ENCODE measurements at regions not wholly inside any gene's neighbourhood (a gene's known extent, or its start where the extent isn't known, plus 50 kb on each side); places are given as distances from the start of the nearest gene placed in this dataset.

DNA sequence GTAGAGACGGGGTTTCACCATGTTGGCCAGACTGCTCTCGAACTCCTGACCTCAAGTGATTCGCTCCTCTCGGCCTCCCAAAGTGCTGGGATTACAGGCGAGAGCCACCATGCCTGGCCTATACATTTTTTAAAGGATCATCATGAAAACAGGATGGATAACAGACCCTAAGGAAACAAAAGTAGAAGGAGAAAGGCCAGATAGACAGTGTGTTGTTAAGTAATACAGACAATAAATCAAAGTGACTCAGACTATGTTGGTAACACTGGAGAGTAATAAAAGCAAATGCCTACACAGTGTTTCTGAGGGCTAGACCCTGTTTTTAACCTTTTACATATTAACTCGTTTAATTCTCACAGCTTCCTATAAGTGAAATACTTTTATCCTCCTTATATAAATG lies 133.8 kb upstream of the MCTP2 start:
- no peaks in the 10 kb centered on the region for H3K9me3 ChIP-seq (ENCODE audit: control insufficient read depth, low read length)
- H3K4me1 ChIP-seq (ENCODE audit: control insufficient read depth, insufficient read depth, low read length), result no peaks in the 10 kb centered on the region
- H3K36me3 ChIP-seq (ENCODE audit: control insufficient read depth, insufficient read depth, low read length), result no peaks in the 10 kb centered on the region
- H3K9ac ChIP-seq (ENCODE audit: low read length), result no peak overlapping the region
- H3K27me3 ChIP-seq (ENCODE audit: control insufficient read depth, insufficient read depth, low read length), result no peaks in the 10 kb centered on the region
- no peak overlapping the region for H3K4me3 ChIP-seq (ENCODE audit: low read length)

DNA sequence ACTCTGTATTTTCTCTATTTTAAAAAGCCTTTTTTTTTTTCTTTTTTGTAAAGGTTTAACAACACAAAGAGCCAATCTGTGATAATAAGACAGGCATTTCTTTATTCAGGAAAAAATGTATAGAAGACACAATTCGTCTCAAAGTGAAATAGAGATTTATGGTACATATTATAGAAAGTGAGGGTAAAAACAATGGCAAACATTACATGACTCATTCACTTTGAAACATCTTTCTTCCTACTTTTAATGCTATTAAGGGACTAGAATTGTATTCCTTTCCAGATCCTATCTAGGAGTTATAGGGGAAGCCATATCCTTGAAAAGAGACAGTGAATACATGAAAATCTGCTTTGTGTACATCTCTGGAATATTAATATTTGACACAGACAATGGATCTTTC lies 137.1 kb upstream of the MCTP2 start:
- H3K27me3 ChIP-seq (ENCODE audit: control insufficient read depth, insufficient read depth, low read length), result no peaks in the 10 kb centered on the region
- no peaks in the 10 kb centered on the region for H3K4me1 ChIP-seq (ENCODE audit: control insufficient read depth, insufficient read depth, low read length)

DNA sequence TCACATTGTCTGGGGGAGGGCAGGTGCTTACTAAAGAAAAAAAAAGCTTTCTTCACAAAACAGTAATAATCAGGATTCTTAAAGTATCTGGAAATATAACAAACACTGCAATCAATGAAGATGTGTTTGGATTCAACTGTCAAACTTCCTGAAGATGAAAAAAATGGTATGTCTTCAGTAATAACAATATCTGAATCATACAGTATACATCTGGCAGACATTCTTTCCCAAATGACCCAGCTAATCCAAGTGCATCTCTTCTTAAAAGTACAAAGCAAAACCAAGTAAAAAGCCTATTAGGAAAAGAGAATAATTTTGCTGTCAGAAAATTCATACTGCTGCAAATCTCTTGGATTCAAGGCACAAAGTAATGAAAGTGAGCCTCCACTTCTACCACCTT lies 145.0 kb upstream of the MCTP2 start:
- Histone ChIP-seq H3K9ac (ENCODE audit: low read length) (no peak overlapping the region), H3K36me3 (ENCODE audit: control insufficient read depth, insufficient read depth, low read length) (no peaks in the 10 kb centered on the region), H3K4me1 (ENCODE audit: control insufficient read depth, insufficient read depth, low read length) (no peaks in the 10 kb centered on the region), H3K27me3 (ENCODE audit: control insufficient read depth, insufficient read depth, low read length) (no peaks in the 10 kb centered on the region), H3K4me3 (ENCODE audit: low read length) (no peak overlapping the region), H3K9me3 (ENCODE audit: control insufficient read depth, low read length) (no peaks in the 10 kb centered on the region)

More for the DNA sequence above, 137.1 kb upstream of the MCTP2 start:
- Histone ChIP-seq H3K4me3 (ENCODE audit: low read length) (no peak overlapping the region), H3K9me3 (ENCODE audit: control insufficient read depth, low read length) (no peaks in the 10 kb centered on the region), H3K36me3 (ENCODE audit: control insufficient read depth, insufficient read depth, low read length) (no peaks in the 10 kb centered on the region), H3K9ac (ENCODE audit: low read length) (no peak overlapping the region)

DNA sequence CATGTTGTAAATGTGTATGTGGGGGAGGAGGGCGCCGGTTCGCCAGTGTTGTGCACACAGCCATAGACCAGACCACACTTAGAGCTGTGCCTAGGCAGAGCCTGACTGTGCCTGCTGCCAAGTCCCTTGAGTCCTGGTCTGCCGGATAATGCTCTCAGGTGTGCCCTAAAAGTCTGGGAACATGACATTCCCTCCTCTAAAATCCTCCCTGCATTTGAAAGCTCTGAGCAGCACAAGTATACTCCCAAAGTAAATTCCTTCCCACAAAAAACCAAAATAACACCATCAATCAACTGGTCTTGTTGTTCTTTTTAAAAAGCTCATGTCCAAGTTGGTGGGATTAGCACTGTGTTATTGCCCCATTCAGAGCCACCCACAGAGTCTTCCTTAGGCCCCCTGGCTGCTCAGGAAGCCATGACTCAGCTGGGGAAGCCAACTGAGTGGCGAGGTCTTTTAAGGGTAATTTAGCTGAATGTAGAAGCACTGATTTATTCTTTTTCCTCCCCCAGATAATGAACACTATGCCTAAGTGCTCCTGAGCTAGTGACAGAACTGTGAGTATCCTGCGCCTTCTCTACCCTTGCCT lies 147.8 kb upstream of the MCTP2 start:
- Histone ChIP-seq H3K27me3 (ENCODE audit: control insufficient read depth, insufficient read depth, low read length) (no peaks in the 10 kb centered on the region), H3K4me1 (ENCODE audit: control insufficient read depth, insufficient read depth, low read length) (no peaks in the 10 kb centered on the region), H3K9me3 (ENCODE audit: control insufficient read depth, low read length) (no peaks in the 10 kb centered on the region), H3K36me3 (ENCODE audit: control insufficient read depth, insufficient read depth, low read length) (no peaks in the 10 kb centered on the region), H3K9ac (ENCODE audit: low read length) (no peak overlapping the region), H3K4me3 (ENCODE audit: low read length) (no peak overlapping the region)

DNA sequence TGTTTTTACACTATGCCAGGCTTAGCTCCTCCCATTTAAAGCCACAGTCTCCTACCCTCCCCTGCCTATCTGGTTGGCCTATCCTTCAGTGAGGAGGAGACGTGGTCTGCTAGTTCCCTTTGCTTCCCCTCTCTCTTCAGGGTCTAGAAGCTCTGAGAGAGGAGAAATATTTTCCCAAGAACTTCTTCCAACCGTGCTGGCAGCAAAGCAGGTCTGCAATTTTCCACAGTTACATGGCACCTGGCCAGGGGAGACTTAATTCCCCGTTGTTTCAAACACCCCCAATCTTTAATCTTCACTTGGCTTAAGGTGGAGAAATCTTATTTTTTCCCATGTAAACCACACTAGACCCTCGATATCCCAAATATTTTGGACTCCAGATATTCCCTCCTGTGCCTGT lies 149.5 kb upstream of the MCTP2 start:
- no peaks in the 10 kb centered on the region for H3K36me3 ChIP-seq (ENCODE audit: control insufficient read depth, insufficient read depth, low read length)
- no peak overlapping the region for H3K4me3 ChIP-seq (ENCODE audit: low read length)
- no peaks in the 10 kb centered on the region for H3K4me1 ChIP-seq (ENCODE audit: control insufficient read depth, insufficient read depth, low read length)
- no peak overlapping the region for H3K9ac ChIP-seq (ENCODE audit: low read length)
- H3K27me3 ChIP-seq (ENCODE audit: control insufficient read depth, insufficient read depth, low read length), result no peaks in the 10 kb centered on the region
- no peaks in the 10 kb centered on the region for H3K9me3 ChIP-seq (ENCODE audit: control insufficient read depth, low read length)

DNA sequence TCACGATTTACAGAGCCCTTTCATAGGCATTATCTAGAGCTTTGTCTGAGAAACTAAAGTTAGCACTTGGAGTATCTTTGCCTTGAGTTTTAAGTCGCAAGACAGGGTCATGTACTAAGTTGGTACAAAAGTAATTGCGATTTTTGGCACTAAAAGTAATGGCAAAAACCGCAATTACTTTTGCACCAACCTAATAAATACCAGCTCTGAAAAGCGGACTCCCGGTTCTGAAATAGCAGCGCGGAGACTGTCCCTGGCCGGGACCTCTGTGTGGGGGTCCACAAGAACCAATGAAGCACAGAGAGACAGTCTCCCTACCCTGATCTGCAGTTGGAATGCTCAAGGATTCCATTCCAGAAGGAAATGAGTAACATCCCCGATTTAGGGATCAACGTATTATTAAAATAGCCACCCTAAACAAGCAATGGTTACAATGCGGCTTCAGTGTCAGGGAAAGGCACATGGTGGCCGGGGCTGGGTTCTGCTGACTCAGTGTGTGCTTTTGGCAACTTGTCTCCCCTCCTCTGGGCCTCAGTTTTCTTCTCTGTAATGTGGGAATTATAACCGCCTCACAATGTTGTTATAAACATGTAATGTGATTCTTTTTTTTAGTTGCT lies 150.3 kb upstream of the MCTP2 start:
- H3K4me3 ChIP-seq (ENCODE audit: low read length), result no peak overlapping the region

DNA sequence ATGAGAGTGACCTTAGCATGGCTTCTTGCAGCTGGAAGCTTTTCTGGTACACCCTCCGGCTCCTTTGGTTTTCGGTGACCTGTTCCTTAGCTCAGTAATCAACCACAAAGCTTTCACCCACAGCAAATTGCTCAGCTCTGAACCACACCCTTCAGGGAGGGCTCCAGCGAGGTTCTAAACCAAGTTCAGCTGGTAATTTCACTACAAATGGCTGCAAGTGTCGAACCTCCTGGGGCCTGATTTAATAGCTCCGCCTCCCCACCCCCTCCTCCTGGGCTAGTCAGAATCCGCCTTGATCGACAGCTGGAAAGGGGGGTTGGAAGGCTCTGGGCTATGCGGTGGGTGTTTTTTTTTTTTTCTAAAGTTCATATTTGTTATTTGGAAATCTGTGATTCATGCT lies 150.9 kb upstream of the MCTP2 start:
- Histone ChIP-seq H3K27me3 (ENCODE audit: control insufficient read depth, insufficient read depth, low read length) (no peaks in the 10 kb centered on the region), H3K4me3 (ENCODE audit: low read length) (no peak overlapping the region), H3K9me3 (ENCODE audit: control insufficient read depth, low read length) (no peaks in the 10 kb centered on the region), H3K9ac (ENCODE audit: low read length) (no peak overlapping the region), H3K4me1 (ENCODE audit: control insufficient read depth, insufficient read depth, low read length) (no peaks in the 10 kb centered on the region), H3K36me3 (ENCODE audit: control insufficient read depth, insufficient read depth, low read length) (no peaks in the 10 kb centered on the region)

More for the DNA sequence above, 150.3 kb upstream of the MCTP2 start:
- no peak overlapping the region for H3K9ac ChIP-seq (ENCODE audit: low read length)
- H3K36me3 ChIP-seq (ENCODE audit: control insufficient read depth, insufficient read depth, low read length), result no peaks in the 10 kb centered on the region
- H3K27me3 ChIP-seq (ENCODE audit: control insufficient read depth, insufficient read depth, low read length), result no peaks in the 10 kb centered on the region
- H3K4me1 ChIP-seq (ENCODE audit: control insufficient read depth, insufficient read depth, low read length), result no peaks in the 10 kb centered on the region
- no peaks in the 10 kb centered on the region for H3K9me3 ChIP-seq (ENCODE audit: control insufficient read depth, low read length)

DNA sequence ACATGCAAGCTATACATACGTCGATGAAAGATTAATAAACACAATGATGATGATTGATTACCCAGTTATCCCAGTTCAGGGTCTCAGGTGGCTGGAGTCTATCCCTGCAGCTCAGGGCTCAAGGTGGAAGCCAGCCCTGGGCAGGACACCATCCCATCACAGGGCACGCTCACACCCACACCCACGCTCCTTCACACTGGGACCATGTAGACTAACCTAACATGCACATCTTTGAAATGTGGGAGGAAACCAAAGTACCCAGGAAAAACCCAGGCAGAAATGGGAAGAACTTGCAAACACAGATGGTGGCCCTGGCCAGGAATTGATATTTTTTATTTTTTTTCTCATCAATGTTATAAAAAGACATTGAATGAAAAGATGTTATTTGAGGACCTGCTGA lies 151.4 kb upstream of the MCTP2 start:
- no peaks in the 10 kb centered on the region for H3K27me3 ChIP-seq (ENCODE audit: control insufficient read depth, insufficient read depth, low read length)
- no peak overlapping the region for H3K4me3 ChIP-seq (ENCODE audit: low read length)
- H3K36me3 ChIP-seq (ENCODE audit: control insufficient read depth, insufficient read depth, low read length), result no peaks in the 10 kb centered on the region
- no peaks in the 10 kb centered on the region for H3K4me1 ChIP-seq (ENCODE audit: control insufficient read depth, insufficient read depth, low read length)
- no peak overlapping the region for H3K9ac ChIP-seq (ENCODE audit: low read length)
- H3K9me3 ChIP-seq (ENCODE audit: control insufficient read depth, low read length), result no peaks in the 10 kb centered on the region

DNA sequence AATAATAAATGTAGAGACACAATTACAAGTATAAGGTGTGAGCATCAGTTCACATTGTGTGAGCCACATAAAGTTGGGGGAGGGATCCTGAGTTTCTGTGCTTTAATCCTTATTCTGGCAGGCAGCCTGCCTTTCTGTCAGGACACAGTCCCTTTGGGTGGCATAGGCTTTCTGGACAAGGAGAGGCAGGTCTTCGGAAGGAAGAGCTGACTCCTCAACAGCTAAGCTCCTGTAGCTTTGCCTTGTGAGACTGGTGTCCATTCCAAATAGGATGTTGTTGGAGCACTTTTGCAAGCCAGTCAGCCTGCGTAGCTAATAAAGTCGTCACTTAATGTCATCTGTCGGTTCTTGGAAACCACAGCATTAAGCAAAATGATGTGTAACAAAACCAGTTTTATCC lies 151.9 kb upstream of the MCTP2 start:
- Histone ChIP-seq H3K9me3 (ENCODE audit: control insufficient read depth, low read length) (no peaks in the 10 kb centered on the region), H3K4me1 (ENCODE audit: control insufficient read depth, insufficient read depth, low read length) (no peaks in the 10 kb centered on the region), H3K4me3 (ENCODE audit: low read length) (no peak overlapping the region), H3K36me3 (ENCODE audit: control insufficient read depth, insufficient read depth, low read length) (no peaks in the 10 kb centered on the region), H3K27me3 (ENCODE audit: control insufficient read depth, insufficient read depth, low read length) (no peaks in the 10 kb centered on the region), H3K9ac (ENCODE audit: low read length) (no peak overlapping the region)

DNA sequence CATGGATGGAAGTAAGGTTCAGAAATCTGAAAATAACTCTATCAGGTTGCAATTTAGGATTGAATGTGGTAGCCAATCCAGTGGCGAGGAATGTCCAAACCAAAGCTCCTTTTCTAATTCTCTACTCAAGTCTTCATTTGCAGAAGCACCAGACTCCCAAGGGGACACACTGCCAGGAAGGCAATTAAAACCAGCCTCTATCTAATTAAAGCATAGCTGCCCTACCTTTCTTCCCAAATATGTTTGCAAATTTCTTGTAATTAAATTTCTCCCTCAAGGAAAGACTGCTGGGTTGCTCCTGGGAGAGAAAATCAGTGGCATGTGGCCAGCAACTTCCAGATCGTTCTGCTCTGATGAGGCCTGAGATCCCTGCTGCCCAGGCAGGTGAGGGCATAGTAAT lies 153.4 kb upstream of the MCTP2 start:
- H3K4me3 ChIP-seq (ENCODE audit: low read length), result no peak overlapping the region
- no peaks in the 10 kb centered on the region for H3K27me3 ChIP-seq (ENCODE audit: control insufficient read depth, insufficient read depth, low read length)
- H3K9ac ChIP-seq (ENCODE audit: low read length), result no peak overlapping the region
- H3K9me3 ChIP-seq (ENCODE audit: control insufficient read depth, low read length), result no peaks in the 10 kb centered on the region
- no peaks in the 10 kb centered on the region for H3K36me3 ChIP-seq (ENCODE audit: control insufficient read depth, insufficient read depth, low read length)
- H3K4me1 ChIP-seq (ENCODE audit: control insufficient read depth, insufficient read depth, low read length), result no peaks in the 10 kb centered on the region

DNA sequence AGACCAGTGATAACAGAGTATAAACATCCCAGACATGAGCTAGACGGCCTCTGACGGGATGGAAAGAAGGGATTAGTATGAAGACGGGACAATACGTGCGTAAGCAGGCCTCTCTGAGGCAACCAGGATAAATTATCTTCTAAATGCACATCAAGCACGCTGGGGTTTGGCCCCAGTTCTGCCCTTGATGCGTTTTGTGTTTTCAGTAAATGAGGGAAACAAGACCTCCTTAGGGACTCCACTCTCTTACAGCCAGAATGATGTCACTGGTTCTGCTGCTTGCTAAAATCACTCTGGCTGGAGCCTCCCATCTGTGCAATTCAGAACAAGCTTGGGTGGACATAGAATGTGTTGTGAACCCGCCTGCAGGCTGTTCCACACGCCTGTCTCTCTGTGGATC lies 156.0 kb upstream of the MCTP2 start:
- Histone ChIP-seq H3K27me3 (ENCODE audit: control insufficient read depth, insufficient read depth, low read length) (no peaks in the 10 kb centered on the region), H3K4me1 (ENCODE audit: control insufficient read depth, insufficient read depth, low read length) (no peaks in the 10 kb centered on the region)

DNA sequence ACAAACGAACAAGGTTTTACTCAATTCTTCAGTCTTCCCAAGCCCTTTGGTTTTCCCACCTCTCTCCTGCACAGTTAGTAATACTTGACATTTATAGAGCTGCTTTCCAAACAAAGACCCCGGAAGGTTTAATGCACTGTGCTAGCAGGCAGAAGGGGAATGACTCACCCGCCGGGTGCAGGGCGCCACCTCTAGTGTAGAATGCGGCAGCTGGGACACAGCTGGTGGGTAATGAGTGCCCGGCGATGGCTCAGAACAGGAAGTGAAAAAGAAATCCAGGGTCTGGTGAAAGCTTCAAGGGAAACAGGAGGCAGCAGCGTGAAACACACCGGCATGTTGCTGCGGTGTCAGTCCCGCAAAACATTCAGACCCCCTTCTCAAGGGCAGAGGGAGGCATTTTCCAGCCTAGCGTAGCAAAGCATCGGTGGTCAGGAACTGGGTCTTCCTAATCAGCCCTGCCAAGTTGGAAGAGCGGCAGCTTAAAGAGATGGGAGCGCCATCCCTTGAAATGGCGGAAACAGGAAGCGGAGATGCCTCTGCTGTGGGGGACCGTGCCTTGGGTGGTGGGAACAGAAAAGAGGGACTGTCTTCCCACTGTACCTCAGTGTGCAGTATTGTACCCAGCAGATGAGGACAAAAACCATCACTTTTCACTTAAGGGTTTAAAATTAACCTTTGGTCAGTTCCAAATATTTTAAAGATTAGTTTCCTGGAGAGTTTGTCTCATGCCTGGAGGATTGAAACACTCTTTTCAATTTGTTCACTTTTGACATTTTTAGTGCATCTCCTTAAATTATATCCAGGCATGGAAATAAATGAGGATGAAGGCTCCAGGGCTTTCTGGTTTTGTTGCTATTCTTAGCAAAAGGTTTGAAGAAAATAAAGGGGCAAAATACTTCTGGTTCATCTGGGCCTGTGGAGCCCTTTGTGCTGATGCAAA lies 160.7 kb upstream of the MCTP2 start:
- H3K4me1 ChIP-seq (ENCODE audit: control insufficient read depth, insufficient read depth, low read length), result no peaks in the 10 kb centered on the region
- no peaks in the 10 kb centered on the region for H3K27me3 ChIP-seq (ENCODE audit: control insufficient read depth, insufficient read depth, low read length)
- H3K9ac ChIP-seq (ENCODE audit: low read length), result no peak overlapping the region
- H3K9me3 ChIP-seq (ENCODE audit: control insufficient read depth, low read length), result no peaks in the 10 kb centered on the region
- H3K4me3 ChIP-seq (ENCODE audit: low read length), result no peak overlapping the region
- H3K36me3 ChIP-seq (ENCODE audit: control insufficient read depth, insufficient read depth, low read length), result no peaks in the 10 kb centered on the region

More for the DNA sequence above, 156.0 kb upstream of the MCTP2 start:
- Histone ChIP-seq H3K4me3 (ENCODE audit: low read length) (no peak overlapping the region), H3K9me3 (ENCODE audit: control insufficient read depth, low read length) (no peaks in the 10 kb centered on the region), H3K9ac (ENCODE audit: low read length) (no peak overlapping the region), H3K36me3 (ENCODE audit: control insufficient read depth, insufficient read depth, low read length) (no peaks in the 10 kb centered on the region)

Data from mucosa of stomach (tissue), 1 donor.